ENCODE measurements at regions not wholly inside any gene's neighbourhood (a gene's known extent, or its start where the extent isn't known, plus 50 kb on each side); places are given as distances from the start of the nearest gene placed in this dataset.

DNA sequence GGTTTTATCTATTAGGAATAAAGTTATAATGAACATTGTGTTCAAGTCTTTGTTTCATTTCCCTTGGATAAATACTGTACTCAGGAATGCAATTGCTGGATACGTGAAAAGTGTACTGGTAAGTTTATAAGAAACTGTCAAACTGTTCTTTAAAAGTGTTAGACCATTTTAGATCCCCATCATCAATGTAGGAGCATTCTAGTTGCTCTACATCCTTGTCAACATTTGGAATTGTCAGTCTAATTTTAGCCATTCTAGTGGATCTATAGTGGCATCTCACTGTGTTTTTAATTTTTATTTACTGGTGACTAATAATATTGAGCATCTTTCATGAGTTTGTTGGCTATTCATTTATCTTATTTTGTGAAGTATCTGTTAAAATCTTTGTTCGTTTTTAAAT, 354.0 kb upstream of the NRP1 start:
- DNase-seq = no peak

DNA sequence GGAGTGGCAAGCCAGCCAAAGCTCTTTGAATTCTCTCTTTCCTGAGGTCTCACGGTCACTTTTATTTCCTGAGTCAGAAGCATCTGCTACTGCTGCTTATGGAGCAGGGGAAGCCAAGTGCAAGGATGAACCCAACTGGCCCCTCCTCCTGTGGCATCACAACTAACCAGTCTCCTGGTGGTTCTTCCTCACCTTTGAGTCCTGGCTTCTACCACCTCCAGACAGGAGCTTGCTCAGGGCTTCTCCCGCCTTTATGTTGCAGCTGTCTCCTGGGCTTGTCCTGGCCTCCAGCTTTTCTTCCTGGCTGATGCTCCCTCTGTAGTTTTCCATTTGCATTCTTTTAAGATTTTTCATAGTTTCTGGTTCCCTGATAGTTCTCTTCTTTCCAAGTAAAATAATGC, 349.7 kb upstream of the NRP1 start:
- no peak for DNase-seq

DNA sequence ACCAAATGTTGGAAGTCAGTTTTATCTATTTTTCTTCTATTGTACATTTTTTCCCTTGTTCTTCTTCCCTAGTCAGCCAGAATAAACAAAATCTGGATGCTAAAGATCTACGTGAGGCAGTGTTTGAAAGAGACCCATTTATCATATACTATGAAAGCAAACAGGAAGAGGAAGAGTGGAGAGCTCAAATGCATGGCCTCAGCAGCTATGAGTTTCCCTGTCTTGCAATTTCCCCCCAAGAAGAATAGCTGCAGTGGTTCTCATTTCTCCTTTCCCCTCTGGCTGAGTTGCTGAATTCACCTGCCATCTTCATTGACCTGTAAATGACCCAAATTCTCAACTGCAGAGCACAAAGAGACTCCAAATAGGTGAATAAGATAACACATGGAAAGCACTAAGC, 347.1 kb upstream of the NRP1 start:
- DNase-seq = no peak

DNA sequence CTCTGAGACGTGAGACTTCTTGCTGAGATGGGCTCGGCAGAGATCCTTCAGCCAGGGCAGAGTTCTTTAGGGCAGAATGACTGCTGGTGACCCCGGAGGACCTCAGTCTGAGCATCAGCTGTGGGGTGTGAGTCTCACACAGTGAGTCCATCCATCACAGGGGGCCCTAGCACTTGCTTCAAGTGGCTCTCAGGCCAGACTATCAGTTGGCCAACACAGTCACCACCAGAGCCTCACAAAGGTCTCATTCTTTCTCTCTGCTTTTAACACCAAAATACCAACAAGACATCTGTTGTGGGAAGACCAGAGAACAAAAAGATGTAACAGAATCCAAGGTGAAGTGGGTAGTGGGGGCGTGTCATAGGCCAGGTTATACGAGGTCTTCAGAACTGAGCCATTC, 345.6 kb upstream of the NRP1 start:
- DNase-seq = no peak

DNA sequence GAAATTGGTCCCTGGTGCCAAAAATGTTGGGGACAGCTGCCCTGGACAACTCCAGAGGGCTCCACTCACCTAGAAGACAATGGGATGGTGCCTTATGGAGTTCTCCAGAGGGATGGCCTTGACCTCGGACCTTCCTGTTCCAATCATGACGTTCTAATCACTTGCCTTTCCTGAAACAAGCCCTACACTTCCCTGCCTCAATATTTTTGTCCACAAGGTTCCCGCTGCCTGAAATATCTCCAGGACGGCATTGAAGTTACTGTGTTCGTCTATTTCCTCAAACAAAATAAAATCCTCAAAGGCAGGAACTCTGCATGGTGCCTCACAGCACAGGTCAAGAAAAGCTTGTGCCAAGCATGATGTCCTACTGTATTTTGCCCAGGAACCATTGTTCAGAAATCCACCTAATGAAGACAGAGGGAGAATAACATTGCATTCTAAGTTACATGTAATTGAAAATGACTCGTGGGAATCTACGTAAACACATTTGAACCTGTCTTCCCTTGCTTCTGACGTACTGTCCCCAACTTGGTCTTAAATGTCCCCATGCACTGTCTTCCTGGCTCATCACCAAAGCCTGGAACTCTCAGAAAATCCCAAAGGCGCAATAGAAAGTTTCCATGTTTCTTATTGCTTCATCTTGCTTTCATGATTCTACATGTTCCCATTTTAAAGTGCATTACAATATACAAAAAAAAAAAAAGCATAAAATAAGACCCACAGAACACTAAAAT, 342.3 kb upstream of the NRP1 start:
- peak; percentile 73 for DNase-seq

DNA sequence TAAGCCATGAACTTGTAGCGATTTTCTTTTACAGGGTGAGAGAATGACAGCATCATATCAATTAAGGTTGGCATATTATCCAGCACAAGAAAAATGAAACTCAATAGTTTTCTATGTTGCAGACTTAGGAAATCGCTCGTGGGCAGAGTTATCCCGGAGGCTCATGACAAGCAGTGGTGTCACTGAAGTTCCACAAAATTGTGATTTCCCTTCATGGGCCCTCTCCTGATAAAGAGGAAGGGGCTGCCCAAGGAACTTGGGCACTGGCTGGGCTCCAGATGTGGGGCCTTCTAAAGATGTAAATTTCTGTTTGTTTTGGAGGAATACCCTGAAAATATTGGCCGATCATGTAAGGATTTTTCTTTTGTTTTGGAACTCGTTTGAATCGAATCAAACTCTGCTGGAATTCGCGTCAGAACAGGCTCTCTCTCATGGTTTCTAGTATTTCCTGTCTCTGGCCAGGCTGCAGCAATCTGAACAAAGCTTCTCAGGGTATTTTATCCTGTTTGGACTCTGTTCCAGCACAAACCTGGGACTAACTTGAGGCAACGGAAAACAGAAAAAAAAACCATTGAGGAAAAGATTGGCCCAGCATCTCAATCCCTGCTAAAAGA, 340.6 kb upstream of the NRP1 start:
- peak; percentile 78 for DNase-seq

DNA sequence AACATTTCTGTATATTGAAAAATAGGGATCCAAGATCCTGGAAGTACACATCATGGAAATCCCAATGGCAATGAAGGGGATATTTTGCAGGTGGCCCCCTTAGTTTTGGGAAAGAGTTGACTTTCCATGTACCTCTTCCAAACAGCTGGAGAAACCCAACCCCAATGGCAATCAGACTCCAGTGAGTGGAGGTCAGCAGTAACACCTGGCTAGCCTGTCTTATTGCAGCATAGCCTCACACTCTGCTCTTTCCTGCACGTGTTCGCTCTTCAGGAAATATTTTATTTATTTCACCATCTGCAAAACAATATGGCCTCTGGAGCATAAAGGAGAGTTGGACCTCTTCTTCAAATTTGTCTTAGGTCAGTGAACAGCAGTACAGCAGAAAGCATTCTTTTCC, 340.0 kb upstream of the NRP1 start:
- DNase-seq = no peak

DNA sequence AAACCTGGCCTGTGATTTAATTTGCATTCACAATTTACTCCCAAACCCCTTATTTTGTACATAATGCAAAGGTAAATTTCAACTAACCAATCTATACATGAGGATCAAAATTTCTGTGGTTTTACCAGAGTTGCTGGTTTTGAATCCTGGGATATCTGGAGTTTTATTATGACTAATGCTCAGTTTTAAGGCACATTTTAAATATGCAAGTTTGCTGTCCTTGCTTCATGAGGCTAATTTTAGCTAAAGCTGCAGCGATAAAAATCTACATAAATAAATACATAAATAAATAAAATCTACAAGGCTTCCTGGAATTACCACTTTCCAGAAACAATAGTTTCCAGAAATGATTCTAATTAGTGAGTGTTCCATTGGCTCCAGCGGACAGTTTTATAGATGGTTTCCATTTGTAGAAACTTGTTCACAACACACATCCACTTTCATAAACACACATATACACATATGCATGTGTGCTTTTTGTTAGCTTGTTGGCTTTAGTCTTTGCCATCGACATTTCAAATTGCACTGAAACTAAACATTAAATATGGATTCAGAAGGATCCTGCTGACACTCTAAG, 339.5 kb upstream of the NRP1 start:
- no peak for DNase-seq

DNA sequence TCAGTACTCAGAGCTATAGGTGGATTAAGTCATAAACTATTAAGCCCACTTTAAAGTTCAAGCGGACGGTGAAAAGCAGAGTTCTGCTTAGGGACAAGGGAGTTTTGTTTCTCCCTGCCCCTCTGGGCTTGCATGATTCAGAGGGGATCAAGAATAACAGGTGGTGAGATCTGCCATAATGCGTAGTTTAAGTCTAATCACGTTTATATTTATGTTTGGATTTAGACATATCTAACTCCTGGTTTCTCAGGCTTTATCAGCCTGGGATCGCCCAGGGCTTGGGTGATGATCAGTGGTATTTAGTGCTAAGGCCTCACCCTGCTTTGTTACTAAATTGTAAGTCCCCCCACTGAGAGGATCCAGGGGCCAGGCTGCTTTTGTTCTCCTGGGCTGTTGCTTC, 335.4 kb upstream of the NRP1 start:
- no peak for DNase-seq

DNA sequence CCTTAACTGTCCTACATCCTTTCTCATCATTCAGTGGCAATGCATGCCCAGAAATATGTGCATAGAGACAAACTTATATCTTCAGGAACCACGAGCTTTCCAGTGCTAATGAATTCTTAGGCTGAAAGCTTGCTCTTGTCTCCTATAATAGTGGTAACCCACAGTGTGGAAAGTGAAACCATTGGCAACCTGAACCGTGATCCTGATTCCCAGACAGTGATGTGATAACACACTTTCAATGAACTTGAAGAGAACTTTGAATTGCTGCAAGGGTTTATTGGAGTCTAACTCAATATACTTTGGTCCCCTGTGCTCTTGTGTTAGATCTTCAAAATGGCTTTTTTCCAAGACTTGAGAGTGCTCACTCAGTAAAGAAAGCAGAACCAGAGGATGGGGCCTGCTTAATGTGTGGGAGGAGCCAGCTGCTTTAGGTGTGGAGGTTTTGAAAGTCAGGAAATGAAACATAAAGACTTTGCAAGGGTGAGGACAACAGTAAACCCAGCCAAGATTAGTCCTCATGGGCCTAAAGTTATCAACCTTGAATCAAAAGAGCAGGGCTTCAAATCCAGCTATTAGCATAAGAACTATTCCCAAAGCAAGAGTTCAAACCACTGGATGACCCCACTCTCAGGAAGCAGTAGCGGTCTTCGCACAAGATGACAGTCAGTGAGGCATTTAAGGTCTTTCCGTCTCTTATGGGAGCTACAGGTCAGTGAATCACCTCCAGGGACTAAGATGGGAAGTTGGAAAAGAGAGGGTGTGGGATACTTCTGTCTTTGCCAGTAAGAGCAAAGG, 332.4 kb upstream of the NRP1 start:
- no peak for DNase-seq

DNA sequence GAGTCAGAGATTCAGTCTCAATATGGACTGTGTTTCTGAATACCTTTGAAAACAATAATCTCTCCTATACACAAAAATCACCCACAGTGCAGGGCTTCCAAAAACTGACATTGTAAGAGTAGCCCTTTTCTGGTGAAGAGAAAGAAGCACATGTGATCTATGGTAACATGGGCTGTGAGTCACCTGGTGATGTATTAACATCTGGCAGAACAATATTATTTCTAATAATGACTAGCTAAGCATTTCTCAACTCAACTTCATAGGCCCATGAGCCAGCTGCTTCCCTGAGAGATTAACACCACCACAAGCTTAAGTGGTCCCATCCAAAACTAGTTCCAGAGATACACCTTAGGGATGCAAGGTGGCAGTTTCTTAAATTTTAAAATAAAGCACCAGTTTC, 331.0 kb upstream of the NRP1 start:
- peak; percentile 5 for DNase-seq

DNA sequence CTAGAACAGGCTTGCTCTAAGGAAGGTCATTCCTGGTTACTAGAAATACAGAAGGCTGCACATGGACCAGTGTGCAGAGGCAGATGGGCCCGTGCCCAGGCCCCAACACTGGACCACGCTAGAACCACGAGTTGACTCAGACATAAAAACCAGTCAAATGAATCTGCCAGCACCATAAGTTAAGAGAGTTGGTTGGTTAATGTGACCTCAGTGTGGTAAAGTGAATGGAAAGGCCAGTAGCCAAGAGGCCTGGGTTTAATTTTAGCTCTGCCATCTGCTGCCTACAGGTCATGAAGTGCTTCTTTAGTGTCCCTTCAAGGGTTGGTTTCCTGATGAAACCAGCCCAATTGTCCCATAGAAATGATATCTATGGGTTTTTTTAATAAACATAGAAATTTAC, 329.6 kb upstream of the NRP1 start:
- DNase-seq = no peak

DNA sequence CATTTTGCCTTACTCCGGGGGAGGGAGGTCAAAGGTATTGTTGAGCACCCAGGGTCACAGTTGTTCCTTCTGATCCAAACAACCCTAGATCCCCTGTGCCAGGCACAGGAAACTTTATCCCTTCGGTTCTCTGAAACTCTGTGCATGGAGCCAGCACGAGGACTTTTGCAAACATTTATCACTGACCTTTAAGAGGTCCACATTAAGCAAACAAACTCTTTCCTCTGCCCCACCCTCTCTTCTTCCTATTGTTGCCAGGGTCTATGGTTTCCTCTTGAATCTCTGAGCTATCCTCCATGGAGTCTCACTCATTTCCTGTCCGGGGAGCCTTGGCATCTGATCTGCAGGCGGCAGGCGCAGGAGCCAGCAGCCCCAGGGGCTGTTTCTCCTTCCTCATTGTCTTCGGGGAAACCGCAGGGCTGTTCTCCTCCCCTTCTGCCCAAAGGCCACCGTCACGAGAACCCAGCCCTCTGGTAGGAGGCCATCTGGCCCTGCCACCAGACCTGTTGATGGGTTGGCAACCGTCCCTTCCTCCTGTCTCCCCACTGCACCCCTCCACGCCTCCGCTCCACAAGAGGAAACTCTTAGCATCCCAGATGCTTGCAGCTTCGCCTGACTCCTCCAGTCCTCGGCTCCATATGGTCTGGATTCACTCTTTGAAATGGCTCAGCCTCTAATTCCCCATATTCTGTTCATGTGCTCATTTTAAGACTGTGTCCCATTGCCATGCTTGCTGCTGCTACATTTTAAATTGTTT, 327.3 kb upstream of the NRP1 start:
- peak; percentile 49 for DNase-seq

DNA sequence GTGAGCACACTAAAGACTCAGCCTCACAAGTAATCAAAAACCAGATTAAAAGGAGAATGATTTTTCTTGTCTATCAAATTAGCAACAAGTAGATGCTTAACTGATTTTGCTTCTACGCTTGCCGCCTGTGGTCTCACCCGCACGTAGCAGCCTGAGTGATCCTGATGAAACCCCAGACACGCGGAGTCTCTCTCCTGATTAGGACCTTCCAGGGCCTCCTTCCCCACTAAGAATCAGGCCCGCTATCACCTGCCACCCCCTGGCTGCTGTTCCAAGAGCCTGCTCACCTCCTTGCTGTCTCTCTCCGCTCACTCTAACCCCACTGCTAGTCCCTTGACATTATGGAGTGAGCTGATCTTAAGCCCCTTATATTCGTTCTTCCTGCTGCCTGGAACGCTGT, 325.9 kb upstream of the NRP1 start:
- no peak for DNase-seq

DNA sequence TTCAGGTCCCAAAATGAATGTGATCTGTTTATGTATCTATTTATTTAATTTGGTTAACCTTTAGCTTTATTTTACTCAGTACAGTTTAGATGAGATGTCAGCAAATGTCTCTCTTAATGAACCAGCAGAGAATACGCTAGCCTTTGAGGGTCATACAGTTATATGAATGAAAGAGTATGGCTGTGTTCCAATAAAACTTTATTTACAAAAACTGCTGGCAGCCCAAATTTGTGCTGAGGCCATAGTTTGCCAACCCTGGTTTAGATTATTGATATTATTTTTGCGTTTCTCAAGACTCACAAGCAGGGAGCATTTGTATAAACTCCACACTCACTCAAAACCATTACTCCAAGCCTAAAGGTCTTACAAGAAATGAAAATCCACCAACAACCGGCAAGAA, 323.4 kb upstream of the NRP1 start:
- no peak for DNase-seq

DNA sequence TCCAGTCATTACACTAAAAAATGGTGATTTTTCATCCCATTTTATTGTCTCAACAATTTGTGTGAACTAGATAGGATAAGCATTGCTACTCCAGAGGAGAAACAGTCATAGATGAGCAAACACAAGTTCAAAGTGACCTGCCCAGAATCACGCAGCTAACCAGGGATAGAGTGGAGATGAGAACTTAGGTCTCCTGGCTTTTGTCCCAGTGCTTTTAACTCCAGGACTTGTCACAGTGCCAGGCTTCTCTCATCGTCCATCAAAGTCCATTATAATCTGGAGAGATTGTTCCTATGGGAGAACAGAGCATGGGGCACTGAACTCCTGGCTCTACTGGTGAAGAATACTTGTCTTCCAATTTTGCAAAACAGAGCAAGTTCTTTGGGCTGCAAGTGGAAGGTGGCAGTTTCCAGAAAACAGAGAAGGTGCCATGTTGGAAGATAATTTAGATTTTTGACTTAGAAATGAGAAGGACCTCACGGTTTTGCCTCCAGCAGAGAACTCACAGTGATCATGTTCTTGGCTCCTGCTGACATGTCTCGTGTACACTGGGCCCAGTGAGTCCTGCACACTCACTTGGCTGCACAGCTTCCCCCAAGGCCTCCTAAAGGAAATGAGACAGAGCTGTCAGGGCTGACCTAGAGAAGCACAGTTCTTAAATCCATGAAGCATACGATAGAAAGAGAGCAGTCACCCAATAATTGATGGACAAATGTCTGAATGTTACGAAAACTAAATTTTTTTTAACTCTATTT, 322.9 kb upstream of the NRP1 start:
- peak; percentile 56 for DNase-seq

DNA sequence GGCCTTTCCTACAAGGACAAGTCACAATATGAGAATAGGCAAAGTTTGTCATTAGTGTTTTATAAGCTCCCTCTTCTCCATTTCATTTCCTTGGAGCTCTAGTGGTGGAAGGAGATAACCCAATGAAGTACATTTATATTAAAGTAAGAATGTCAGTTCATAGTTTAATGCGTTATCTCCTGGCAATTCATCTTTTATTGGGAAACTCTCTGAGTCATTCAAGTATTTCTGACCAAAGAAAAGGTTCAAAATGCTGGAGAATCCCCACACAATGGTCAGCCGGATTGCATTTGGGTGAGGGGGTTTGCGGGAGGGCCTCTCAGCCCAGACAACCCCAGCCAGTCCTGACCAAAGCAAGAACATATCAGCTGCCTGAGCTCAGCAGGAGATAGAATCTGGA, 321.5 kb upstream of the NRP1 start:
- DNase-seq = no peak

DNA sequence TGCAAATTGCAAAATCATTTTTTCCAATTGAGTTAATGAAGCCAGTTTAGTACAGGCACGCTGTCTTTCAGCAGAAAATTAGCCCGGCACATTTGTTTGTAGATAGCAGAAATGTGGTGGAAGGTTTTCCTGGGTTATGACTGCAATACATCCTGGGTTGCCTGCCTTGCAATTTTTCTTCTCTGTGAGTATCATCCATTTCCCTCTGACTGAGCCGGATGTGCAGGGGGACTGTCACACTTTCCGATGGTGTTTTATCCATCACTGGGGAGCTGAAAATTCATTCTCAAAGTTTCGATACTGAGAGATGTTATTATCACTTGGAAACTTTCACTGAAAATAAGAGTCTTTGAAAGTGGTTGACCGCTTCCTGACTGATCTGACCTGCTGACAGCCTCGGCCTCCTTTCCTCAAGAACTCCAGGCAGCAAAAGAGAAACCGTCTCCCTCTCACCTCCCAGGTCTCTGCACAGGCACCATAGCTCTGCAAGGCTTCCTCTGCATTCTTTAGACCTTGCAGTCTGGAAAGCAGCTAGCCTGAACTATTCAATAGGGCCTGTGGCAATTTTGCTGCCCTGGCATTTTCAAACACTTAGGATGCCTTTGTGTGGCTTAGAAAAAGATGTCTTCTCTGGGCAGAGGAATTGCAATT, 320.8 kb upstream of the NRP1 start:
- DNase-seq = no peak

DNA sequence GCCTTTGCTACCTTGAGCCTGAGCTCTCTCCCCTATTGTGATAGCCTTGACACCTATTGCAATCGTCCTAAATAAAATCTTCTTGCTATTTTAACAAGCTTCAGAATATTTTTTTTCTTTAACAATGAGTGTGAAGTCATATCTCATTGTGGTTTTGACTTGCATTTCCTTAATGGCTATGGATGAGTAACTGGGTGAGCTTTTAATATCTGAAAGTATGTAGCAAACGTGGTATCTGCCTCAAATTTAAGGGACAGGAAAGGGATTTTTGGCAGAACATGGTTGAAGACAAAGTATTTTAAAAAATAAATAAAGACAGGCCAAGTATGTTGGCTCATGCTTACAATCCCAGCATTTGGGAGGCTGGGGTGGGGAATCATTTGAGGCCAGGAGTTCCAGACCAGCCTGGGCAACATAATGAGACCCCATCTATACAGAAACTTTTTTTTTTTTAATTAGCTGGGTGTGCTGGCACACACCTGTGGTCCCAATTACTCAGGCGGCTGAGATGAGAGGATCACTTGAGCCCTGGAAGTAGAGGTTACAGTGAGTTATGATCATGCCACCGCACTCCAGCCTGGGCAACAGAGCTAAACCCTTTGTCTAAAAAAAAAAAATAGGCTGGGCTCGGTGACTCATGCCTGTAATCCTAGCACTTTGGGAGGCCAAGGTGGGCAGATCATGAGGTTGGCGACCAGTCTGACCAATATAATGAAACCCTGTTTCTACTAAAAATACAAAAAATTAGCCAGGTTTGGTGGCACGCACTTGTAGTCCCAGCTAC, 319.3 kb upstream of the NRP1 start:
- DNase-seq = peak; percentile 34

DNA sequence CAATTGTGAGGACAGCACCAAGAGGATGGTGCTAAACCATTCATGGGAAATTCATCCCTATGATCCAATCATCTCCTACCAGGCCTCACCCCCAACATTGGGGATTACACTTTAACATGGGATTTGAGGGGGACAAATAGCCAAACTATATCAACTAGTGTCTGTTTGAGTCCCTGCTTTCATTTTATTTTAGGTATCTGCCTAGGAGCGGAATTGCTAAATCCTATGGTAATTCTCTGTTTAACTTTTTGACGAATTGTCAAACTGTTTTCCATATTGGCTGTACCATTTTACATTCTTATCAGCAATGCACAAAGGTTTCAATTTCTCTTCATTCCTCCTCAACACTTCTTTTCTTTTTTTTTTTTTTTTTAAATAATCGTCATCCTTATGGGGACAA, 318.4 kb upstream of the NRP1 start:
- no peak for DNase-seq

DNA sequence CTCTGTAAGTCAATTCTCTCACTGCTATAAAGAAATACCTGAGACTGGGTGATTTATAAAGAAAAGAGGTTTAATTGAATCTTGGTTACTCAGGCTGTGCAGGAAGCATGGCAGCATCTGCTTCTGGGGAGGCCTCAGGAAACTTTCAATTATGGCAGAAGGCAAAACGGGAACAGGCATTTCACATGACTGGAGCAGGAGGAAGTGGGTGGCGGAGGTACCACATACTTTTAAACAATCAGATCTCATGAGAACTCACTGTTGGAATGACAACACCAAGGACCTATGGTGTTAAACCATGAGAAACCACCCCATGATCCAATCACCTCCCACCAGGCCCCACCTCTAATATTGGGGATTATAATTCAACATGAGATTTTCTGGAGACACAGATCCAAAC, 315.7 kb upstream of the NRP1 start:
- DNase-seq = peak; percentile 4

All from dermis blood vessel endothelial cell (primary cell).